NB4 (cell line): ENCODE measurements at regions not wholly inside any gene's neighbourhood (a gene's known extent, or its start where the extent isn't known, plus 50 kb on each side); places are given as distances from the start of the nearest gene placed in this dataset.

Source experiments
- DNase-seq: peaks from one replicate; pipeline ENCODE4 v3.0.0; 2010; ENCODE audit warnings: low read depth
- H3K4me3 ChIP-seq: one replicate; pipeline ENCODE4 v1.5.1; 2011; ENCODE audit warnings: mild to moderate bottlenecking, low read depth, low read length, moderate library complexity
- CTCF ChIP-seq: IDR thresholded peaks from one replicate; pipeline ENCODE4 v1.5.1; 2012; ENCODE audit warnings: low read depth, low read length
- MAX ChIP-seq: IDR thresholded peaks from 2 replicates; pipeline ENCODE4 v1.6.1; 2011; ENCODE audit warnings: low read depth, low read length
- MYC ChIP-seq: IDR thresholded peaks from 2 replicates; pipeline ENCODE4 v1.6.1; 2011; ENCODE audit warnings: low read depth, low read length
- POLR2A ChIP-seq: IDR thresholded peaks from 2 replicates; pipeline ENCODE4 v1.6.1; 2011; ENCODE audit warnings: mild to moderate bottlenecking; ENCODE audit not compliant: insufficient read length; ENCODE audit errors: extremely low read depth

- no peak for DNase-seq
- H3K4me3 ChIP-seq: no peak overlapping the region
- no peak for TF ChIP-seq MAX
- TF ChIP-seq POLR2A: no peak
- no peak for TF ChIP-seq CTCF
- TF ChIP-seq MYC: no peak
Observed at GRCh38 chr13:102472650-102473049, 70.8 kb upstream of the FGF14 start.

GRCh38 chr13:102470283-102470917 is 68.6 kb upstream of the FGF14 start:
- H3K4me3 ChIP-seq: no peak overlapping the region
- DNase-seq: no peak
- TF ChIP-seq CTCF (no peak), MYC (no peak), POLR2A (no peak), MAX (no peak)

GRCh38 chr13:102466610-102467190 is 64.9 kb upstream of the FGF14 start:
- TF ChIP-seq CTCF (no peak), MAX (no peak), POLR2A (no peak), MYC (no peak)
- no peak for DNase-seq
- no peak overlapping the region for H3K4me3 ChIP-seq

GRCh38 chr13:102462570-102462969 is 60.7 kb upstream of the FGF14 start:
- no peak for DNase-seq
- TF ChIP-seq MAX (no peak), POLR2A (no peak), CTCF (no peak), MYC (no peak)
- no peak overlapping the region for H3K4me3 ChIP-seq

GRCh38 chr13:102461302-102461701 is 59.5 kb upstream of the FGF14 start:
- TF ChIP-seq POLR2A (no peak), MYC (no peak), MAX (no peak), CTCF (no peak)
- no peak overlapping the region for H3K4me3 ChIP-seq
- DNase-seq: no peak
